Left lung (tissue), 4 donors: ENCODE measurements at regions not wholly inside any gene's neighbourhood (a gene's known extent, or its start where the extent isn't known, plus 50 kb on each side); places are given as distances from the start of the nearest gene placed in this dataset.

Experiments used
- ATAC-seq: fragments of 200-7000 bp; cut with Tn5 transposase; one replicate; pipeline ENCODE4 v1.9.1; 2020; ENCODE audit warnings: moderate library complexity
- DNase-seq, 4 donors: peaks; one replicate each; pipeline ENCODE4 v3.0.0-alpha.2; 2013 to 2020
- H3K27ac ChIP-seq, 2 donors: fragments of 200-600 bp; sonication (generic) in 1 of 2; one replicate each; pipeline versions ENCODE4 v1.5.0 to v1.8.0; 2020 to 2021
- H3K27me3 ChIP-seq, 2 donors: fragments of 200-600 bp; sonication (generic) in 1 of 2; one replicate each; pipeline versions ENCODE4 v1.5.0 to v1.8.0; 2020 to 2021
- H3K36me3 ChIP-seq, 2 donors: fragments of 200-600 bp; sonication (generic) in 1 of 2; one replicate each; pipeline versions ENCODE4 v1.5.0 to v1.8.0; 2020 to 2021
- H3K4me1 ChIP-seq, 2 donors: fragments of 200-600 bp; one replicate each; pipeline ENCODE4 v1.8.0; 2021
- H3K4me3 ChIP-seq, 2 donors: fragments of 200-600 bp; sonication (generic) in 1 of 2; one replicate each; pipeline versions ENCODE4 v1.5.0 to v1.8.0; 2020 to 2021; ENCODE audit warnings: mild to moderate bottlenecking in 1 of 2
- H3K9me3 ChIP-seq, 2 donors: fragments of 200-600 bp; sonication (generic) in 1 of 2; one replicate each; pipeline versions ENCODE4 v1.5.0 to v1.8.0; 2020 to 2021
- CTCF ChIP-seq, 2 donors: fragments of 200-600 bp; sonication (generic) in 1 of 2; IDR thresholded peaks; one replicate each; pipeline versions ENCODE4 v1.5.0 to v1.8.0; 2021; ENCODE audit warnings: antibody characterized with exemption in 2 of 2
- intact Hi-C, 2 donors: fragments of 100-400 bp; cut with DNase I; formaldehyde crosslinking; loops; one replicate each; pipeline versions ENCODE4 v1.11.2 to v1.14.2; 2022
- donor health status: DM: no; HTN: yes; CAD: no.
- donor health status: DM: no; HTN: no; CAD: no.

- no peaks in the 10 kb centered on the region for H3K9me3 ChIP-seq
- no peaks in the 10 kb centered on the region for H3K27me3 ChIP-seq
- no peaks in the 10 kb centered on the region for H3K4me1 ChIP-seq
- no peak overlapping the region for H3K4me3 ChIP-seq
- no peak for TF ChIP-seq CTCF (IDR thresholded peaks at IDR 0.05)
- intact Hi-C loops: no loop called here
- no peak for ATAC-seq
- H3K27ac ChIP-seq: no peak overlapping the region
- no peak for DNase-seq
- H3K36me3 ChIP-seq: no peaks in the 10 kb centered on the region
Observed at GRCh38 chr9:115635680-115636383, 517.8 kb upstream of the PAPPA start.

GRCh38 chr9:115636596-115636995, 517.0 kb upstream of the PAPPA start:
- no peaks in the 10 kb centered on the region for H3K4me1 ChIP-seq
- no peaks in the 10 kb centered on the region for H3K36me3 ChIP-seq
- no peaks in the 10 kb centered on the region for H3K9me3 ChIP-seq
- no peak for TF ChIP-seq CTCF (IDR thresholded peaks at IDR 0.05)
- ATAC-seq (no peak), DNase-seq (no peak)
- H3K4me3 ChIP-seq: no peak overlapping the region
- intact Hi-C loops: no loop called here
- no peak overlapping the region for H3K27ac ChIP-seq
- H3K27me3 ChIP-seq: no peaks in the 10 kb centered on the region

- ATAC-seq (no peak), DNase-seq (no peak)
- no peaks in the 10 kb centered on the region for H3K27me3 ChIP-seq
- H3K4me3 ChIP-seq: no peak overlapping the region
- H3K9me3 ChIP-seq: no peaks in the 10 kb centered on the region
- no peak for TF ChIP-seq CTCF (IDR thresholded peaks at IDR 0.05)
- H3K36me3 ChIP-seq: no peaks in the 10 kb centered on the region
- intact Hi-C loops: no loop called here
- no peak overlapping the region for H3K27ac ChIP-seq
- H3K4me1 ChIP-seq: no peaks in the 10 kb centered on the region
Observed at GRCh38 chr9:115637661-115638060, 515.9 kb upstream of the PAPPA start.

GRCh38 chr9:115640887-115641286, 512.7 kb upstream of the PAPPA start:
- no peak overlapping the region for H3K4me3 ChIP-seq
- no peak for DNase-seq
- H3K9me3 ChIP-seq: no peaks in the 10 kb centered on the region
- no peaks in the 10 kb centered on the region for H3K4me1 ChIP-seq
- intact Hi-C loops: no loop called here
- H3K36me3 ChIP-seq: no peaks in the 10 kb centered on the region
- ATAC-seq: no peak
- no peaks in the 10 kb centered on the region for H3K27me3 ChIP-seq
- no peak for TF ChIP-seq CTCF (IDR thresholded peaks at IDR 0.05)
- H3K27ac ChIP-seq: no peak overlapping the region

- intact Hi-C loops: no loop called here
- TF ChIP-seq CTCF (IDR thresholded peaks at IDR 0.05): no peak
- ATAC-seq: no peak
- DNase-seq: no peak
- Histone ChIP-seq H3K27ac (no peak overlapping the region), H3K27me3 (no peaks in the 10 kb centered on the region), H3K9me3 (no peaks in the 10 kb centered on the region), H3K36me3 (no peaks in the 10 kb centered on the region), H3K4me1 (no peaks in the 10 kb centered on the region), H3K4me3 (no peak overlapping the region)
Observed at GRCh38 chr9:115642285-115642684, 511.3 kb upstream of the PAPPA start.
